ENCODE measurements at regions not wholly inside any gene's neighbourhood (a gene's known extent, or its start where the extent isn't known, plus 50 kb on each side); places are given as distances from the start of the nearest gene placed in this dataset.

GRCh38 chr12:67427336-67427735 is 158.2 kb downstream of the CAND1 start:
- no peak for TF ChIP-seq CTCF (IDR thresholded peaks at IDR 0.05; ENCODE audit: low read length)
- no peak for TF ChIP-seq EZH2 (optimal IDR thresholded peaks at IDR 0.05; ENCODE audit: low read depth, low read length)

Measured in MM.1S (cell line).